ENCODE measurements at regions not wholly inside any gene's neighbourhood (a gene's known extent, or its start where the extent isn't known, plus 50 kb on each side); places are given as distances from the start of the nearest gene placed in this dataset.

DNA sequence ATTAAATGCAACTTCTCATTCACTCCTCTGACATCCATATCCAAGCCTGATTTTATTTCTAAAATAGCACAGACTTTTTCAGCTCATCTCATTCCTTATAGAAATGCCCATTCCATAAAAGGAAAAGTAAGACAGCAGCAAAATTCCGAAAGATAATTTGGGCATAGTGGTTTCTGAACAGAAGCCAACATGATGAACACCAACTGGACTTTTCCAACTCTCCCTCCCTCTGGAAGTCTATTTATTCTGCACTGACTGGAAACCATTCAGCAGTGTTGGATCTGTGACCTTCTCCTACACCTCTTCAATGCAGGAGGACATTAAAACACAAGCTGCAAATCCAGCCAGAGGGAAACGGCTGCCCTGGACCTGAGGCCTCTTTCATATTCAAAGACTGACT is 306.2 kb upstream of the NT5E start:
- H3K4me3 ChIP-seq (ENCODE audit: insufficient read length, low read depth), result no peak overlapping the region
- no peak overlapping the region for H3K9ac ChIP-seq (ENCODE audit: insufficient read length, low read depth)
- no peaks in the 10 kb centered on the region for H3K27me3 ChIP-seq (ENCODE audit: insufficient read depth, insufficient read length)
- TF ChIP-seq YY1 (IDR thresholded peaks at IDR 0.05; ENCODE audit: insufficient read depth, insufficient read length) (no peak), SUZ12 (IDR thresholded peaks at IDR 0.05; ENCODE audit: extremely low read depth, insufficient read depth, insufficient read length) (no peak), ZNF274 (IDR thresholded peaks at IDR 0.05; ENCODE audit: low read depth, low read length) (no peak)
- no peaks in the 10 kb centered on the region for H3K36me3 ChIP-seq (ENCODE audit: insufficient read depth, insufficient read length, low read length)
- no peaks in the 10 kb centered on the region for H3K9me3 ChIP-seq (ENCODE audit: insufficient read depth, low read length)
- DNase-seq (ENCODE audit: low read depth, low spot score), result no peak
- no peaks in the 10 kb centered on the region for H3K4me1 ChIP-seq (ENCODE audit: insufficient read depth, insufficient read length)

DNA sequence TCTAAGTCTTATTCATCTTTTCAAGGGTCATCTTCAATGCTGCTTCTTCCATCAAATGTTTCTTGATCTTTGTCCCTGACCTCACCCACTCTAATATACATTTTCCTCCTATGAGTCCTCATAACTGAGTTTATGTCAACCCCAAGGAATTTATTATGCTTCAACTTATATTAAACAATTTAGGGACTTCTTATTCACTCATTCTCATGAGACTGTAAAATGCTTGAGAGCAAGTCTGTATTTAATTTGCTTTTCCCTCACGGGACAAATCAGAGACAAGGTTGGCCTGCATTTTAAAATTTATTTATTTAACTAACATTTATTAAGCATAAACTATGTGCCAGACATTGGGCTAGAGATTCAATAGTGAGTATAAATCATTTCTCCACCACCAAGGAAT is 312.0 kb upstream of the NT5E start:
- Histone ChIP-seq H3K27me3 (ENCODE audit: insufficient read depth, insufficient read length) (no peaks in the 10 kb centered on the region), H3K9ac (ENCODE audit: insufficient read length, low read depth) (no peak overlapping the region), H3K9me3 (ENCODE audit: insufficient read depth, low read length) (no peaks in the 10 kb centered on the region), H3K4me1 (ENCODE audit: insufficient read depth, insufficient read length) (no peaks in the 10 kb centered on the region), H3K4me3 (ENCODE audit: insufficient read length, low read depth) (no peak overlapping the region), H3K36me3 (ENCODE audit: insufficient read depth, insufficient read length, low read length) (no peaks in the 10 kb centered on the region)
- DNase-seq (ENCODE audit: low read depth, low spot score), result no peak
- TF ChIP-seq YY1 (IDR thresholded peaks at IDR 0.05; ENCODE audit: insufficient read depth, insufficient read length), result no peak
- no peak for TF ChIP-seq SUZ12 (IDR thresholded peaks at IDR 0.05; ENCODE audit: extremely low read depth, insufficient read depth, insufficient read length)
- no peak for TF ChIP-seq ZNF274 (IDR thresholded peaks at IDR 0.05; ENCODE audit: low read depth, low read length)

DNA sequence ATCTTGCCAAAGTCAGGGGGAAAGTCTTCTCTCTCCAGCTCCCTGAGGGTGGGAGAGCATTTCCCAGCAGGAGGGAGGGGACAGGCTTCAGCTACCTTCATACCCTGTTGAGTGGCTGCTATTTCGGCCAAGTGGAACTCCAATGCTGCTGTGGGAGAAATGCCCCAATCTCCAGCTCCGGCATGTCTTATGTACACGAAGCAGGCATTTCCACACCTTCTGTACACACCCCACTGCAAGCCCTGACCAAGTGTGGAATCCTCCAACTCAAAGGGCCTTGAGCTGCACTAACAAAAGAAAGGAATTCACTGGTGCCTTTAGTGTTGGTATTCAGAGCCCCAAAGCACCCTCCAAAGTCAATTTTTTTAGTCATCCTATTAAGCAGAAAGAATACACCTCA is 313.6 kb upstream of the NT5E start:
- Histone ChIP-seq H3K36me3 (ENCODE audit: insufficient read depth, insufficient read length, low read length) (no peaks in the 10 kb centered on the region), H3K4me3 (ENCODE audit: insufficient read length, low read depth) (no peak overlapping the region), H3K9ac (ENCODE audit: insufficient read length, low read depth) (no peak overlapping the region), H3K9me3 (ENCODE audit: insufficient read depth, low read length) (no peaks in the 10 kb centered on the region), H3K4me1 (ENCODE audit: insufficient read depth, insufficient read length) (no peaks in the 10 kb centered on the region), H3K27me3 (ENCODE audit: insufficient read depth, insufficient read length) (no peaks in the 10 kb centered on the region)
- no peak for TF ChIP-seq SUZ12 (IDR thresholded peaks at IDR 0.05; ENCODE audit: extremely low read depth, insufficient read depth, insufficient read length)
- no peak for TF ChIP-seq YY1 (IDR thresholded peaks at IDR 0.05; ENCODE audit: insufficient read depth, insufficient read length)
- no peak for TF ChIP-seq ZNF274 (IDR thresholded peaks at IDR 0.05; ENCODE audit: low read depth, low read length)
- DNase-seq (ENCODE audit: low read depth, low spot score), result no peak

DNA sequence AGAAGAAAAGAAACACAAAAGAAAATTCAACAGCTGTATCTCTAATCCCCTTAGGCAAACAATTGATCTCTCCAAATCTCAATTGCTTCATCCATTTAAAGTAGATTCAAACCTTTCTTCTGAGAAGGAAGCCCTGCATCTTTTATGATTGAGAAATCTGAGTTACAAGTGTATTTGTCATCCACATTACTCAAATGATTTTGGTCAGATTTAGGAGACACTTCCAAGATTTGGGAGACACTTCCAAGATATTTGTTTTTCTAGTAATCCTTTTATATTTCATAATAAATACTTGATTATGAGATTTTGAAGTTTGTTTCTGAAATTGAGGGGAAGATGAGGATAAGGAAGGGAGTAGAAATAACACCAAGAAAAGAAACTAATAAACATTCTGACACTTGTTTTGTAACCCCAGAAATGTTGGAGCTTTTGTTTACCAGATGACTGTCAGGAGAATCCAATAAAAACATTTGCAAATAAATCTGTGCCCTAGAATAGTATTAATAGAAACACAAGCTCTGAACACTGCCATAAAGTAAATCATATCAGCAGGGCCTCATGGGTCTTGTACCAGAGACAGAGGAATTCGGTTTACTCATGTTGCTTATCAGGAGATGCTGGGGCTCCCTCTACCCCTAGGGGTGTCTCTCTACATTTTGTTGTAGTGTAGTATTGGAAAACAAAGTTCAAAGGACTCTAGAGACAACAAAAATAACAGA is 314.3 kb upstream of the NT5E start:
- no peaks in the 10 kb centered on the region for H3K36me3 ChIP-seq (ENCODE audit: insufficient read depth, insufficient read length, low read length)
- TF ChIP-seq YY1 (IDR thresholded peaks at IDR 0.05; ENCODE audit: insufficient read depth, insufficient read length) (no peak), ZNF274 (IDR thresholded peaks at IDR 0.05; ENCODE audit: low read depth, low read length) (no peak), SUZ12 (IDR thresholded peaks at IDR 0.05; ENCODE audit: extremely low read depth, insufficient read depth, insufficient read length) (no peak)
- no peak for DNase-seq (ENCODE audit: low read depth, low spot score)
- no peak overlapping the region for H3K4me3 ChIP-seq (ENCODE audit: insufficient read length, low read depth)
- H3K9ac ChIP-seq (ENCODE audit: insufficient read length, low read depth), result no peak overlapping the region
- no peaks in the 10 kb centered on the region for H3K9me3 ChIP-seq (ENCODE audit: insufficient read depth, low read length)
- no peaks in the 10 kb centered on the region for H3K27me3 ChIP-seq (ENCODE audit: insufficient read depth, insufficient read length)
- H3K4me1 ChIP-seq (ENCODE audit: insufficient read depth, insufficient read length), result no peaks in the 10 kb centered on the region

DNA sequence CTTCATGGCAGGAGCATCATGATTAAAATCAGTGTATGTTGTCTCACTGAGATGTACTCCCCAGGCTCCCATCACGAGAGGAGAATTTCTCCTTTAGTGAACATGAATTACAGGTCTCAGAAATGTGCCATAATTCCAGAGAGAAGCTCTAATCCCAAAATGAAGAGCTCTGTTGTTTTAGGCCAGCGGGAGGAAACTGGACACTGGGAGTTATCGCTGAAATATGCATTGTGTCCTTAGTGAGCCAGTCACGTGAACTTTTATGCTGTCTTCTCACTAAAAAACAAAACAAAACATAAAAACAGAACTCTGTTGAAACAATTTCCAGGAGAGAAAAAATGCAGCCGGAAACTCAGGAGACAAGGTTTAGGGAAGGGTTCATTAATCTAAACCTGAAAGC is 315.7 kb upstream of the NT5E start:
- no peaks in the 10 kb centered on the region for H3K9me3 ChIP-seq (ENCODE audit: insufficient read depth, low read length)
- no peak overlapping the region for H3K4me3 ChIP-seq (ENCODE audit: insufficient read length, low read depth)
- H3K36me3 ChIP-seq (ENCODE audit: insufficient read depth, insufficient read length, low read length), result no peaks in the 10 kb centered on the region
- H3K4me1 ChIP-seq (ENCODE audit: insufficient read depth, insufficient read length), result no peaks in the 10 kb centered on the region
- no peak overlapping the region for H3K9ac ChIP-seq (ENCODE audit: insufficient read length, low read depth)
- TF ChIP-seq ZNF274 (IDR thresholded peaks at IDR 0.05; ENCODE audit: low read depth, low read length), result no peak
- TF ChIP-seq SUZ12 (IDR thresholded peaks at IDR 0.05; ENCODE audit: extremely low read depth, insufficient read depth, insufficient read length), result no peak
- no peak for TF ChIP-seq YY1 (IDR thresholded peaks at IDR 0.05; ENCODE audit: insufficient read depth, insufficient read length)
- no peak for DNase-seq (ENCODE audit: low read depth, low spot score)
- H3K27me3 ChIP-seq (ENCODE audit: insufficient read depth, insufficient read length), result no peaks in the 10 kb centered on the region

DNA sequence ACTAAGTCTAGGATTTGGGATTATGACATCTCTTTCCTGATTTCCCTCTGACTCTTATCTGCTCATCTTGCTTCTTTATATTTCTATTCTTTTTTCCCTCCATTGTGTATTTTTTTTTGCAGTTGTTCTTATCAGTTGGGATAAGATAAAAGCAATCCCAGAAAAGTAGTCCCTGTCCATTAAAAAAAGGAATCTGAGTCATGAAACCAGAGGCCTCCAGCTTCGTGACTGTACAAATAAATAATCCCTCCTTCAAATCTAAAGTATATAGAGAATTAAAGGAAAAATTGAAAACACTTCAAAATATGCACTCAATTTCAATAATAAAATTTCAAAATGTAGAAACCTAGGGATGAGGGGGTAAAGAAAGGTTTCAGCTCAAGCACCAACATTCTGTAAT is 317.8 kb upstream of the NT5E start:
- H3K4me3 ChIP-seq (ENCODE audit: insufficient read length, low read depth), result no peak overlapping the region
- no peak for DNase-seq (ENCODE audit: low read depth, low spot score)
- TF ChIP-seq SUZ12 (IDR thresholded peaks at IDR 0.05; ENCODE audit: extremely low read depth, insufficient read depth, insufficient read length), result no peak
- TF ChIP-seq ZNF274 (IDR thresholded peaks at IDR 0.05; ENCODE audit: low read depth, low read length), result no peak
- no peak for TF ChIP-seq YY1 (IDR thresholded peaks at IDR 0.05; ENCODE audit: insufficient read depth, insufficient read length)
- H3K4me1 ChIP-seq (ENCODE audit: insufficient read depth, insufficient read length), result no peaks in the 10 kb centered on the region
- H3K36me3 ChIP-seq (ENCODE audit: insufficient read depth, insufficient read length, low read length), result no peaks in the 10 kb centered on the region
- no peaks in the 10 kb centered on the region for H3K27me3 ChIP-seq (ENCODE audit: insufficient read depth, insufficient read length)
- no peak overlapping the region for H3K9ac ChIP-seq (ENCODE audit: insufficient read length, low read depth)
- no peaks in the 10 kb centered on the region for H3K9me3 ChIP-seq (ENCODE audit: insufficient read depth, low read length)

DNA sequence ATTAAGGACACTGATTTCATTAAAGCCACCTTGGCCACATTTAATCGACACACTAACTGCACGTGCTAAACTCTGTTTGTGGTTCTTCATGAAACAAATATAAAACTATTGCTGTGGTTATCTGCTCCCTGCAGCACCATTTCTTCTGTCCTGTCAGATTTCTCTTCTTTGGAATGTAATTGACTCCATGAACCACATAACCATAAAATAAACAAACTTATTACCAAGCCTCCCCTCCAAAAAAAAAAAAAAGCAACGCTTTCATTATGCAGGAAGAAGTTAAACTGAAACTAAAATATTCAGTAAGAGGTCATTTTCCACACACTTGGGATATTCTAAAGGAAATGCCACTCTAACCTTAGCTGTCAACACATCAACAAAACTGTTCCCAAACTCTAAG is 319.1 kb upstream of the NT5E start:
- no peak overlapping the region for H3K9ac ChIP-seq (ENCODE audit: insufficient read length, low read depth)
- DNase-seq (ENCODE audit: low read depth, low spot score), result no peak
- H3K9me3 ChIP-seq (ENCODE audit: insufficient read depth, low read length), result no peaks in the 10 kb centered on the region
- TF ChIP-seq SUZ12 (IDR thresholded peaks at IDR 0.05; ENCODE audit: extremely low read depth, insufficient read depth, insufficient read length), result no peak
- TF ChIP-seq ZNF274 (IDR thresholded peaks at IDR 0.05; ENCODE audit: low read depth, low read length), result no peak
- no peak for TF ChIP-seq YY1 (IDR thresholded peaks at IDR 0.05; ENCODE audit: insufficient read depth, insufficient read length)
- H3K4me3 ChIP-seq (ENCODE audit: insufficient read length, low read depth), result no peak overlapping the region
- no peaks in the 10 kb centered on the region for H3K4me1 ChIP-seq (ENCODE audit: insufficient read depth, insufficient read length)
- H3K36me3 ChIP-seq (ENCODE audit: insufficient read depth, insufficient read length, low read length), result no peaks in the 10 kb centered on the region
- no peaks in the 10 kb centered on the region for H3K27me3 ChIP-seq (ENCODE audit: insufficient read depth, insufficient read length)
